ENCODE measurements at regions not wholly inside any gene's neighbourhood (a gene's known extent, or its start where the extent isn't known, plus 50 kb on each side); places are given as distances from the start of the nearest gene placed in this dataset.

- no peaks in the 10 kb centered on the region for H3K36me3 Mint-ChIP-seq
- no peaks in the 10 kb centered on the region for H3K4me1 Mint-ChIP-seq
- no peaks in the 10 kb centered on the region for H3K9me3 Mint-ChIP-seq
- DNase-seq (no peak), ATAC-seq (ENCODE audit: low read depth) (no peak)
- H3K27me3 Mint-ChIP-seq = peaks cover 26% of the 10 kb centered on the region
- POLR2A ChIA-PET = no interaction called here
- no peak overlapping the region for H3K4me3 Mint-ChIP-seq
- H3K27ac Mint-ChIP-seq = no peak overlapping the region
Measured at GRCh38 chr9:131809941-131810344, 70.1 kb upstream of the RAPGEF1 start.

- H3K4me3 Mint-ChIP-seq = no peak overlapping the region
- POLR2A ChIA-PET = no interaction called here
- ATAC-seq (ENCODE audit: low read depth) (no peak), DNase-seq (no peak)
- H3K27ac Mint-ChIP-seq = no peak overlapping the region
- H3K9me3 Mint-ChIP-seq = no peaks in the 10 kb centered on the region
- no peaks in the 10 kb centered on the region for H3K4me1 Mint-ChIP-seq
- no peaks in the 10 kb centered on the region for H3K36me3 Mint-ChIP-seq
- peaks cover 26% of the 10 kb centered on the region for H3K27me3 Mint-ChIP-seq
Measured at GRCh38 chr9:131808291-131808690, 68.4 kb upstream of the RAPGEF1 start.

GRCh38 chr9:131807144-131807983 lies 67.5 kb upstream of the RAPGEF1 start:
- H3K9me3 Mint-ChIP-seq = no peaks in the 10 kb centered on the region

GRCh38 chr9:131805803-131806202 lies 65.9 kb upstream of the RAPGEF1 start:
- ATAC-seq (ENCODE audit: low read depth) (no peak), DNase-seq (no peak)
- Mint-ChIP-seq H3K27ac (no peak overlapping the region), H3K4me3 (no peak overlapping the region), H3K4me1 (no peaks in the 10 kb centered on the region), H3K9me3 (no peaks in the 10 kb centered on the region), H3K36me3 (no peaks in the 10 kb centered on the region), H3K27me3 (peaks cover 29% of the 10 kb centered on the region)
- POLR2A ChIA-PET = interaction anchor here (0.8 kb wide), 1 partner anchor 215 kb away, joined by 3 read pairs; no protein-coding TSS in a partner anchor

More at GRCh38 chr9:131807144-131807983, 67.5 kb upstream of the RAPGEF1 start:
- Mint-ChIP-seq H3K27ac (no peak overlapping the region), H3K36me3 (no peaks in the 10 kb centered on the region), H3K4me1 (no peaks in the 10 kb centered on the region), H3K27me3 (peaks cover 27% of the 10 kb centered on the region), H3K4me3 (no peak overlapping the region)
- DNase-seq (no peak), ATAC-seq (ENCODE audit: low read depth) (no peak)
- POLR2A ChIA-PET = no interaction called here

- Mint-ChIP-seq H3K4me1 (no peaks in the 10 kb centered on the region), H3K36me3 (no peaks in the 10 kb centered on the region), H3K9me3 (no peaks in the 10 kb centered on the region), H3K27ac (no peak overlapping the region), H3K4me3 (no peak overlapping the region), H3K27me3 (peaks cover 31% of the 10 kb centered on the region)
- ATAC-seq (ENCODE audit: low read depth) (no peak), DNase-seq (no peak)
- POLR2A ChIA-PET = no interaction called here
Measured at GRCh38 chr9:131804826-131805225, 65.0 kb upstream of the RAPGEF1 start.

- Mint-ChIP-seq H3K27me3 (peaks cover 31% of the 10 kb centered on the region), H3K9me3 (no peaks in the 10 kb centered on the region), H3K4me3 (no peak overlapping the region), H3K36me3 (no peaks in the 10 kb centered on the region), H3K4me1 (no peaks in the 10 kb centered on the region), H3K27ac (no peak overlapping the region)
- DNase-seq (no peak), ATAC-seq (ENCODE audit: low read depth) (no peak)
- POLR2A ChIA-PET = no interaction called here
Measured at GRCh38 chr9:131803758-131804411, 64.0 kb upstream of the RAPGEF1 start.

- peaks cover 17% of the 10 kb centered on the region for H3K27me3 Mint-ChIP-seq
Measured at GRCh38 chr9:131801810-131802209, 61.9 kb upstream of the RAPGEF1 start.

GRCh38 chr9:131800843-131801242 lies 61.0 kb upstream of the RAPGEF1 start:
- DNase-seq (no peak), ATAC-seq (ENCODE audit: low read depth) (no peak)
- Mint-ChIP-seq H3K4me3 (no peak overlapping the region), H3K27ac (no peak overlapping the region), H3K27me3 (peaks cover 11% of the 10 kb centered on the region), H3K36me3 (no peaks in the 10 kb centered on the region), H3K4me1 (no peaks in the 10 kb centered on the region), H3K9me3 (no peaks in the 10 kb centered on the region)
- POLR2A ChIA-PET = no interaction called here

More at GRCh38 chr9:131801810-131802209, 61.9 kb upstream of the RAPGEF1 start:
- Mint-ChIP-seq H3K4me3 (no peak overlapping the region), H3K27ac (no peak overlapping the region), H3K9me3 (no peaks in the 10 kb centered on the region), H3K36me3 (no peaks in the 10 kb centered on the region), H3K4me1 (no peaks in the 10 kb centered on the region)
- POLR2A ChIA-PET = no interaction called here
- DNase-seq (no peak), ATAC-seq (ENCODE audit: low read depth) (no peak)

- Mint-ChIP-seq H3K27ac (no peak overlapping the region), H3K4me3 (no peak overlapping the region), H3K36me3 (no peaks in the 10 kb centered on the region), H3K27me3 (peaks cover 11% of the 10 kb centered on the region), H3K9me3 (no peaks in the 10 kb centered on the region), H3K4me1 (no peaks in the 10 kb centered on the region)
- DNase-seq (no peak), ATAC-seq (ENCODE audit: low read depth) (no peak)
- POLR2A ChIA-PET = no interaction called here
Measured at GRCh38 chr9:131800366-131800765, 60.5 kb upstream of the RAPGEF1 start.

- POLR2A ChIA-PET = no interaction called here
- H3K27ac Mint-ChIP-seq = no peak overlapping the region
- H3K9me3 Mint-ChIP-seq = no peaks in the 10 kb centered on the region
- no peak overlapping the region for H3K4me3 Mint-ChIP-seq
- ATAC-seq (ENCODE audit: low read depth) (no peak), DNase-seq (peak; percentile 74)
- no peaks in the 10 kb centered on the region for H3K36me3 Mint-ChIP-seq
- H3K4me1 Mint-ChIP-seq = no peaks in the 10 kb centered on the region
- H3K27me3 Mint-ChIP-seq = peaks cover 11% of the 10 kb centered on the region
Measured at GRCh38 chr9:131799177-131799823, 59.4 kb upstream of the RAPGEF1 start.

- H3K27ac Mint-ChIP-seq = no peak overlapping the region
- H3K27me3 Mint-ChIP-seq = peaks cover 9% of the 10 kb centered on the region
- H3K9me3 Mint-ChIP-seq = no peaks in the 10 kb centered on the region
- H3K36me3 Mint-ChIP-seq = no peaks in the 10 kb centered on the region
- H3K4me3 Mint-ChIP-seq = no peak overlapping the region
- ATAC-seq (ENCODE audit: low read depth) (no peak), DNase-seq (no peak)
- POLR2A ChIA-PET = no interaction called here
- no peaks in the 10 kb centered on the region for H3K4me1 Mint-ChIP-seq
Measured at GRCh38 chr9:131798246-131798645, 58.4 kb upstream of the RAPGEF1 start.

GRCh38 chr9:131794393-131794792 lies 54.5 kb upstream of the RAPGEF1 start:
- DNase-seq (no peak), ATAC-seq (ENCODE audit: low read depth) (no peak)
- POLR2A ChIA-PET = no interaction called here
- Mint-ChIP-seq H3K27me3 (no peaks in the 10 kb centered on the region), H3K9me3 (no peaks in the 10 kb centered on the region), H3K4me3 (no peak overlapping the region), H3K36me3 (no peaks in the 10 kb centered on the region), H3K4me1 (no peaks in the 10 kb centered on the region), H3K27ac (no peak overlapping the region)

- H3K4me1 Mint-ChIP-seq = no peaks in the 10 kb centered on the region
- ATAC-seq (ENCODE audit: low read depth) (no peak), DNase-seq (no peak)
- H3K4me3 Mint-ChIP-seq = no peak overlapping the region
- H3K9me3 Mint-ChIP-seq = no peaks in the 10 kb centered on the region
- no peaks in the 10 kb centered on the region for H3K36me3 Mint-ChIP-seq
- H3K27me3 Mint-ChIP-seq = peaks cover 4% of the 10 kb centered on the region
- POLR2A ChIA-PET = no interaction called here
- no peak overlapping the region for H3K27ac Mint-ChIP-seq
Measured at GRCh38 chr9:131791542-131792254, 51.8 kb upstream of the RAPGEF1 start.

Data from activated naive CD8-positive, alpha-beta T cell treated with anti-CD3 and anti-CD28 coated beads, Interleukin-2, amount 10 ng/mL, durations not matched to agents 7 days and 5 days (primary cell).